Type B pancreatic cell (in vitro differentiated cells): ENCODE measurements at regions not wholly inside any gene's neighbourhood (a gene's known extent, or its start where the extent isn't known, plus 50 kb on each side); places are given as distances from the start of the nearest gene placed in this dataset.

Experiments used
- DNase-seq: peaks from one replicate; pipeline ENCODE4 v3.0.0; 2021; ENCODE audit warnings: mixed read lengths; ENCODE audit not compliant: unreplicated experiment; ENCODE audit errors: extremely low spot score
- H3K27ac Mint-ChIP-seq: 2 replicates; pipeline ENCODE4 v1.8.0; 2021; ENCODE audit warnings: mild to moderate bottlenecking, mixed read lengths
- H3K27me3 Mint-ChIP-seq: 2 replicates; pipeline ENCODE4 v1.8.0; 2021; ENCODE audit warnings: mixed read lengths
- H3K36me3 Mint-ChIP-seq: 2 replicates; pipeline ENCODE4 v1.8.0; 2021; ENCODE audit warnings: mixed read lengths
- H3K4me1 Mint-ChIP-seq: one replicate; pipeline ENCODE4 v1.8.0; 2021; ENCODE audit warnings: mixed read lengths; ENCODE audit not compliant: unreplicated experiment
- H3K4me3 Mint-ChIP-seq: 2 replicates; pipeline ENCODE4 v1.8.0; 2021; ENCODE audit warnings: mild to moderate bottlenecking, mixed read lengths
- H3K9me3 Mint-ChIP-seq: 2 replicates; pipeline ENCODE4 v1.8.0; 2021; ENCODE audit warnings: mixed read lengths
- CTCF ChIP-seq: fragments of 200-600 bp; sonication (generic); conservative IDR thresholded peaks from 2 replicates; pipeline ENCODE4 v1.5.0; 2021; ENCODE audit warnings: antibody characterized with exemption, mild to moderate bottlenecking

- H3K36me3 Mint-ChIP-seq, result no peaks in the 10 kb centered on the region
- H3K4me3 Mint-ChIP-seq, result no peak overlapping the region
- no peak for DNase-seq
- no peaks in the 10 kb centered on the region for H3K4me1 Mint-ChIP-seq
- H3K27me3 Mint-ChIP-seq, result peaks cover 24% of the 10 kb centered on the region
- H3K27ac Mint-ChIP-seq, result no peak overlapping the region
- H3K9me3 Mint-ChIP-seq, result peaks cover 11% of the 10 kb centered on the region
- TF ChIP-seq CTCF, result no peak
Measured at GRCh38 chr6:6376845-6377244, 56.4 kb upstream of the F13A1 start.

GRCh38 chr6:6377621-6378020 lies 57.2 kb upstream of the F13A1 start:
- Mint-ChIP-seq H3K9me3 (peaks cover 11% of the 10 kb centered on the region), H3K4me3 (no peak overlapping the region), H3K4me1 (no peaks in the 10 kb centered on the region), H3K36me3 (no peaks in the 10 kb centered on the region), H3K27ac (no peak overlapping the region), H3K27me3 (peaks cover 27% of the 10 kb centered on the region)
- TF ChIP-seq CTCF, result no peak
- no peak for DNase-seq

- Mint-ChIP-seq H3K4me1 (no peaks in the 10 kb centered on the region), H3K4me3 (no peak overlapping the region), H3K9me3 (peaks cover 11% of the 10 kb centered on the region), H3K27ac (no peak overlapping the region), H3K27me3 (peaks cover 20% of the 10 kb centered on the region), H3K36me3 (no peaks in the 10 kb centered on the region)
- DNase-seq, result no peak
- no peak for TF ChIP-seq CTCF
Measured at GRCh38 chr6:6379573-6379972, 59.1 kb upstream of the F13A1 start.

- Mint-ChIP-seq H3K36me3 (no peaks in the 10 kb centered on the region), H3K9me3 (no peaks in the 10 kb centered on the region), H3K27ac (no peak overlapping the region), H3K4me3 (no peak overlapping the region), H3K27me3 (peaks cover 15% of the 10 kb centered on the region), H3K4me1 (no peaks in the 10 kb centered on the region)
- DNase-seq, result no peak
- TF ChIP-seq CTCF, result no peak
Measured at GRCh38 chr6:6384520-6384919, 64.1 kb upstream of the F13A1 start.

GRCh38 chr6:6386010-6386409 lies 65.5 kb upstream of the F13A1 start:
- no peaks in the 10 kb centered on the region for H3K4me1 Mint-ChIP-seq
- no peak overlapping the region for H3K4me3 Mint-ChIP-seq
- no peaks in the 10 kb centered on the region for H3K9me3 Mint-ChIP-seq
- H3K36me3 Mint-ChIP-seq, result no peaks in the 10 kb centered on the region
- no peak for DNase-seq
- peaks cover 11% of the 10 kb centered on the region for H3K27me3 Mint-ChIP-seq
- TF ChIP-seq CTCF, result no peak
- no peak overlapping the region for H3K27ac Mint-ChIP-seq
